GM23338 (cell line): ENCODE measurements at regions not wholly inside any gene's neighbourhood (a gene's known extent, or its start where the extent isn't known, plus 50 kb on each side); places are given as distances from the start of the nearest gene placed in this dataset.

ENCODE experiments used
- ATAC-seq: fragments of 200-7000 bp; cut with Tn5 transposase; 3 replicates; pipeline ENCODE4 v1.9.1; 2020
- DNase-seq: peaks from one replicate; pipeline ENCODE4 v3.0.0-alpha.2; 2015; ENCODE audit warnings: low spot score
- H2AFZ ChIP-seq: fragments of 200-600 bp; sonication (generic); 2 replicates; pipeline ENCODE4 v1.8.0; 2016; ENCODE audit warnings: antibody characterized with exemption, mild to moderate bottlenecking, moderate library complexity
- H3F3A ChIP-seq: fragments of 200-600 bp; sonication (generic); replicated peaks from 2 replicates; pipeline ENCODE4 v1.8.0; 2017; ENCODE audit warnings: antibody characterized with exemption, mixed run types, low read depth
- H3K27ac ChIP-seq: fragments of 200-600 bp; sonication (generic); 2 replicates; pipeline ENCODE4 v1.6.1; 2016; ENCODE audit warnings: low read depth
- H3K27me3 ChIP-seq: fragments of 200-600 bp; sonication (generic); 2 replicates; pipeline ENCODE4 v1.8.0; 2016; ENCODE audit warnings: mild to moderate bottlenecking, mixed run types, moderate library complexity; ENCODE audit not compliant: insufficient read depth
- H3K36me3 ChIP-seq: fragments of 200-600 bp; sonication (generic); 2 replicates; pipeline ENCODE4 v1.8.0; 2016; ENCODE audit warnings: mild to moderate bottlenecking; ENCODE audit not compliant: insufficient read depth
- H3K4me1 ChIP-seq: fragments of 200-600 bp; sonication (generic); 2 replicates; pipeline ENCODE4 v1.8.0; 2016; ENCODE audit warnings: mild to moderate bottlenecking, moderate library complexity; ENCODE audit not compliant: insufficient read depth
- H3K4me2 ChIP-seq: fragments of 200-600 bp; sonication (generic); 2 replicates; pipeline ENCODE4 v1.7.1; 2017; ENCODE audit warnings: mixed run types
- H3K4me3 ChIP-seq: fragments of 200-600 bp; sonication (generic); 2 replicates; pipeline ENCODE4 v1.6.1; 2016; ENCODE audit warnings: mixed run types
- H3K79me2 ChIP-seq: fragments of 200-600 bp; sonication (generic); replicated peaks from 2 replicates; pipeline ENCODE4 v1.8.0; 2017; ENCODE audit warnings: mild to moderate bottlenecking; ENCODE audit not compliant: insufficient read depth
- H3K9me2 ChIP-seq: fragments of 200-600 bp; sonication (generic); 2 replicates; pipeline ENCODE4 v1.8.0; 2017; ENCODE audit not compliant: insufficient read depth
- H4K20me1 ChIP-seq: fragments of 200-600 bp; sonication (generic); replicated peaks from 2 replicates; pipeline ENCODE4 v1.8.0; 2017; ENCODE audit warnings: mild to moderate bottlenecking; ENCODE audit not compliant: insufficient read depth
- H3K27ac Mint-ChIP-seq: 2 replicates; pipeline ENCODE4 v1.8.0; 2020; ENCODE audit warnings: inconsistent platforms, mild to moderate bottlenecking, moderate library complexity, mixed read lengths
- H3K27me3 Mint-ChIP-seq: 3 replicates; pipeline ENCODE4 v1.8.0; 2022; ENCODE audit warnings: low read depth, mild to moderate bottlenecking, moderate library complexity, mixed read lengths, inconsistent platforms; ENCODE audit not compliant: insufficient read depth, poor library complexity
- H3K36me3 Mint-ChIP-seq: 3 replicates; pipeline ENCODE4 v1.8.0; 2021; ENCODE audit warnings: low read depth, mild to moderate bottlenecking, inconsistent platforms, moderate library complexity, mixed read lengths
- H3K4me1 Mint-ChIP-seq: 3 replicates; pipeline ENCODE4 v1.8.0; 2020; ENCODE audit warnings: mild to moderate bottlenecking, inconsistent platforms, mixed read lengths
- H3K4me3 Mint-ChIP-seq: 3 replicates; pipeline ENCODE4 v1.8.0; 2021; ENCODE audit warnings: moderate library complexity, mild to moderate bottlenecking, inconsistent platforms, mixed read lengths
- H3K9me3 Mint-ChIP-seq: 3 replicates; pipeline ENCODE4 v1.8.0; 2020; ENCODE audit warnings: moderate library complexity, mild to moderate bottlenecking, inconsistent platforms, mixed read lengths
- CREB1 ChIP-seq: fragments of 250-450 bp; sonication (Bioruptor Pico); IDR thresholded peaks from 2 replicates; pipeline ENCODE4 v1.5.0; 2020; ENCODE audit warnings: low read depth, mild to moderate bottlenecking, moderate library complexity
- CTCF ChIP-seq, 2 experiments: fragments of 200-600 bp in 1 of 2; sonication (generic) in 1 of 2; conservative IDR thresholded peaks; 2 replicates each; pipeline versions ENCODE4 v1.5.1 to v1.6.1; 2016 to 2017; ENCODE audit warnings: antibody characterized with exemption in 2 of 2, low read depth in 2 of 2, mild to moderate bottlenecking in 2 of 2, moderate library complexity in 1 of 2
- EZH2phosphoT487 ChIP-seq: fragments of 200-600 bp; sonication (generic); IDR thresholded peaks from one replicate; pipeline ENCODE4 v1.8.1; 2018; ENCODE audit warnings: antibody characterized with exemption; ENCODE audit not compliant: unreplicated experiment
- JUNB ChIP-seq: IDR thresholded peaks from one replicate; pipeline ENCODE4 v1.6.1; 2016; ENCODE audit warnings: antibody characterized with exemption; ENCODE audit not compliant: unreplicated experiment
- NANOG ChIP-seq: IDR thresholded peaks from 2 replicates; pipeline ENCODE4 v1.6.1; 2016; ENCODE audit warnings: antibody characterized with exemption, borderline replicate concordance
- ZNF114 ChIP-seq: fragments of 250-450 bp; sonication (Bioruptor Pico); IDR thresholded peaks from 2 replicates; pipeline ENCODE4 v1.5.0; 2020; ENCODE audit warnings: mild to moderate bottlenecking, moderate library complexity
- ZNF331 ChIP-seq: fragments of 250-450 bp; sonication (Bioruptor Pico); IDR thresholded peaks from 2 replicates; pipeline ENCODE4 v1.5.0; 2020; ENCODE audit warnings: low read depth, mild to moderate bottlenecking, moderate library complexity
- ZNF462 ChIP-seq: fragments of 250-450 bp; sonication (Bioruptor Pico); IDR thresholded peaks from 2 replicates; pipeline ENCODE4 v1.5.0; 2020; ENCODE audit warnings: mild to moderate bottlenecking, moderate library complexity
- TF ChIP-seq, protein P1 (sequence below): IDR thresholded peaks from 2 replicates; pipeline ENCODE4 v1.6.1; 2016; ENCODE audit warnings: antibody characterized with exemption
- TF ChIP-seq, protein P2 (sequence below): IDR thresholded peaks from one replicate; pipeline ENCODE4 v1.6.1; 2018; ENCODE audit warnings: antibody characterized with exemption; ENCODE audit not compliant: unreplicated experiment

GRCh38 chr16:65509172-65509571 is 387.3 kb upstream of the CDH11 start (continued):
- TF ChIP-seq ZNF462 (CRISPR knock-in tag) (no peak), ZNF331 (CRISPR knock-in tag) (no peak), ZNF114 (CRISPR knock-in tag) (no peak), JUNB (no peak)

DNA sequence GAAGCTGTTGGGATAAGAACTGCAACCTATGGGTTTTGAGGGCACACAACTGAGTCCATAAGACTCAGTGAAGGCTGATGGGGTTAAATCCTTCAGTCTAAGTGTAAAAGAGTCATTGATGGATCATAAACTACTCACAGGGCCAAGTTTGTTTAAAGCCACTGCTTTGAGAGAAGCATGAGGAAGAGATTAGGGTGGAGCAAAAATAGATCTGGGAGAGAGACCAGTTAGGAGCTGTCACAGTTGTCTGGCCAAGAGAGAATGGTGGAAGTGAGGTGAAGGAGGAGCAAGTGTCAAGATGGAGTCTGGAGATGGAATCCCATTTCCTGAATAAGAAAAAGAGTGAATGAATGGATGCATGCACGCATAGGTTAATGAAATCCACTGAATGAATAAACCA is 379.1 kb upstream of the CDH11 start:
- Mint-ChIP-seq H3K4me1 (peaks cover 13% of the 10 kb centered on the region), H3K27ac (no peak overlapping the region), H3K36me3 (no peaks in the 10 kb centered on the region), H3K9me3 (no peaks in the 10 kb centered on the region), H3K4me3 (no peak overlapping the region), H3K27me3 (peaks cover 2% of the 10 kb centered on the region)
- H4K20me1 ChIP-seq, result no peaks in the 10 kb centered on the region
- DNase-seq (no peak), ATAC-seq (no peak)
- H3K9me2 ChIP-seq, result peaks cover 24% of the 10 kb centered on the region
- H3K4me2 ChIP-seq, result no peak overlapping the region
- no peak overlapping the region for H2AFZ ChIP-seq
- H3K27ac ChIP-seq, result no peak overlapping the region
- H3K4me3 ChIP-seq, result no peak overlapping the region
- H3K79me2 ChIP-seq, result no peaks in the 10 kb centered on the region
- H3K27me3 ChIP-seq, result no peaks in the 10 kb centered on the region
- no peaks in the 10 kb centered on the region for H3K36me3 ChIP-seq
- no peaks in the 10 kb centered on the region for H3F3A ChIP-seq
- H3K4me1 ChIP-seq, result peaks cover 12% of the 10 kb centered on the region
- no peak for TF ChIP-seq CREB1 (CRISPR knock-in tag)
- TF ChIP-seq, protein P1, sequence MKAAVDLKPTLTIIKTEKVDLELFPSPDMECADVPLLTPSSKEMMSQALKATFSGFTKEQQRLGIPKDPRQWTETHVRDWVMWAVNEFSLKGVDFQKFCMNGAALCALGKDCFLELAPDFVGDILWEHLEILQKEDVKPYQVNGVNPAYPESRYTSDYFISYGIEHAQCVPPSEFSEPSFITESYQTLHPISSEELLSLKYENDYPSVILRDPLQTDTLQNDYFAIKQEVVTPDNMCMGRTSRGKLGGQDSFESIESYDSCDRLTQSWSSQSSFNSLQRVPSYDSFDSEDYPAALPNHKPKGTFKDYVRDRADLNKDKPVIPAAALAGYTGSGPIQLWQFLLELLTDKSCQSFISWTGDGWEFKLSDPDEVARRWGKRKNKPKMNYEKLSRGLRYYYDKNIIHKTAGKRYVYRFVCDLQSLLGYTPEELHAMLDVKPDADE, result no peak
- no peak for TF ChIP-seq ZNF331 (CRISPR knock-in tag)
- TF ChIP-seq ZNF114 (CRISPR knock-in tag), result no peak
- TF ChIP-seq, protein P2, sequence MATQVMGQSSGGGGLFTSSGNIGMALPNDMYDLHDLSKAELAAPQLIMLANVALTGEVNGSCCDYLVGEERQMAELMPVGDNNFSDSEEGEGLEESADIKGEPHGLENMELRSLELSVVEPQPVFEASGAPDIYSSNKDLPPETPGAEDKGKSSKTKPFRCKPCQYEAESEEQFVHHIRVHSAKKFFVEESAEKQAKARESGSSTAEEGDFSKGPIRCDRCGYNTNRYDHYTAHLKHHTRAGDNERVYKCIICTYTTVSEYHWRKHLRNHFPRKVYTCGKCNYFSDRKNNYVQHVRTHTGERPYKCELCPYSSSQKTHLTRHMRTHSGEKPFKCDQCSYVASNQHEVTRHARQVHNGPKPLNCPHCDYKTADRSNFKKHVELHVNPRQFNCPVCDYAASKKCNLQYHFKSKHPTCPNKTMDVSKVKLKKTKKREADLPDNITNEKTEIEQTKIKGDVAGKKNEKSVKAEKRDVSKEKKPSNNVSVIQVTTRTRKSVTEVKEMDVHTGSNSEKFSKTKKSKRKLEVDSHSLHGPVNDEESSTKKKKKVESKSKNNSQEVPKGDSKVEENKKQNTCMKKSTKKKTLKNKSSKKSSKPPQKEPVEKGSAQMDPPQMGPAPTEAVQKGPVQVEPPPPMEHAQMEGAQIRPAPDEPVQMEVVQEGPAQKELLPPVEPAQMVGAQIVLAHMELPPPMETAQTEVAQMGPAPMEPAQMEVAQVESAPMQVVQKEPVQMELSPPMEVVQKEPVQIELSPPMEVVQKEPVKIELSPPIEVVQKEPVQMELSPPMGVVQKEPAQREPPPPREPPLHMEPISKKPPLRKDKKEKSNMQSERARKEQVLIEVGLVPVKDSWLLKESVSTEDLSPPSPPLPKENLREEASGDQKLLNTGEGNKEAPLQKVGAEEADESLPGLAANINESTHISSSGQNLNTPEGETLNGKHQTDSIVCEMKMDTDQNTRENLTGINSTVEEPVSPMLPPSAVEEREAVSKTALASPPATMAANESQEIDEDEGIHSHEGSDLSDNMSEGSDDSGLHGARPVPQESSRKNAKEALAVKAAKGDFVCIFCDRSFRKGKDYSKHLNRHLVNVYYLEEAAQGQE, result no peak
- no peak for TF ChIP-seq NANOG
- no peak for TF ChIP-seq CTCF (conservative IDR thresholded peaks at IDR 0.05; ENCODE audit: low read depth in 2 of 2)
- no peak for TF ChIP-seq EZH2phosphoT487
